ENCODE measurements at regions not wholly inside any gene's neighbourhood (a gene's known extent, or its start where the extent isn't known, plus 50 kb on each side); places are given as distances from the start of the nearest gene placed in this dataset.

- no peak overlapping the region for H3K4me3 ChIP-seq (ENCODE audit: low read depth, low read length)
- no peak for DNase-seq (ENCODE audit: low read depth)
- no peak for TF ChIP-seq CTCF (IDR thresholded peaks at IDR 0.05; ENCODE audit: low read depth, low read length)
- TF ChIP-seq MYC (IDR thresholded peaks at IDR 0.05; ENCODE audit: low read depth, low read length): no peak
- TF ChIP-seq POLR2A (IDR thresholded peaks at IDR 0.05; ENCODE audit: extremely low read depth, insufficient read length): no peak
- TF ChIP-seq MAX (IDR thresholded peaks at IDR 0.05; ENCODE audit: low read depth, low read length): no peak
Observed at GRCh38 chr9:105963343-105964099, 269.2 kb downstream of the TMEM38B start.

GRCh38 chr9:105964156-105964555 lies 269.8 kb downstream of the TMEM38B start:
- no peak overlapping the region for H3K4me3 ChIP-seq (ENCODE audit: low read depth, low read length)
- no peak for DNase-seq (ENCODE audit: low read depth)
- TF ChIP-seq CTCF (IDR thresholded peaks at IDR 0.05; ENCODE audit: low read depth, low read length) (no peak), POLR2A (IDR thresholded peaks at IDR 0.05; ENCODE audit: extremely low read depth, insufficient read length) (no peak), MAX (IDR thresholded peaks at IDR 0.05; ENCODE audit: low read depth, low read length) (no peak), MYC (IDR thresholded peaks at IDR 0.05; ENCODE audit: low read depth, low read length) (no peak)

GRCh38 chr9:105966834-105967233 lies 272.5 kb downstream of the TMEM38B start:
- DNase-seq (ENCODE audit: low read depth): no peak
- H3K4me3 ChIP-seq (ENCODE audit: low read depth, low read length): no peak overlapping the region
- TF ChIP-seq MAX (IDR thresholded peaks at IDR 0.05; ENCODE audit: low read depth, low read length): no peak
- TF ChIP-seq MYC (IDR thresholded peaks at IDR 0.05; ENCODE audit: low read depth, low read length): no peak
- TF ChIP-seq CTCF (IDR thresholded peaks at IDR 0.05; ENCODE audit: low read depth, low read length): no peak
- TF ChIP-seq POLR2A (IDR thresholded peaks at IDR 0.05; ENCODE audit: extremely low read depth, insufficient read length): no peak

GRCh38 chr9:105967248-105967647 lies 272.9 kb downstream of the TMEM38B start:
- no peak for DNase-seq (ENCODE audit: low read depth)
- no peak overlapping the region for H3K4me3 ChIP-seq (ENCODE audit: low read depth, low read length)
- TF ChIP-seq CTCF (IDR thresholded peaks at IDR 0.05; ENCODE audit: low read depth, low read length) (no peak), MAX (IDR thresholded peaks at IDR 0.05; ENCODE audit: low read depth, low read length) (no peak), POLR2A (IDR thresholded peaks at IDR 0.05; ENCODE audit: extremely low read depth, insufficient read length) (no peak), MYC (IDR thresholded peaks at IDR 0.05; ENCODE audit: low read depth, low read length) (no peak)

GRCh38 chr9:105967797-105968196 lies 273.5 kb downstream of the TMEM38B start:
- DNase-seq (ENCODE audit: low read depth): no peak
- no peak for TF ChIP-seq MAX (IDR thresholded peaks at IDR 0.05; ENCODE audit: low read depth, low read length)
- no peak for TF ChIP-seq POLR2A (IDR thresholded peaks at IDR 0.05; ENCODE audit: extremely low read depth, insufficient read length)
- TF ChIP-seq MYC (IDR thresholded peaks at IDR 0.05; ENCODE audit: low read depth, low read length): no peak
- no peak for TF ChIP-seq CTCF (IDR thresholded peaks at IDR 0.05; ENCODE audit: low read depth, low read length)

More at GRCh38 chr9:105967797-105968196, 273.5 kb downstream of the TMEM38B start:
- no peak overlapping the region for H3K4me3 ChIP-seq (ENCODE audit: low read depth, low read length)

Measured in NB4 (cell line).